ENCODE measurements at regions not wholly inside any gene's neighbourhood (a gene's known extent, or its start where the extent isn't known, plus 50 kb on each side); places are given as distances from the start of the nearest gene placed in this dataset.

DNA sequence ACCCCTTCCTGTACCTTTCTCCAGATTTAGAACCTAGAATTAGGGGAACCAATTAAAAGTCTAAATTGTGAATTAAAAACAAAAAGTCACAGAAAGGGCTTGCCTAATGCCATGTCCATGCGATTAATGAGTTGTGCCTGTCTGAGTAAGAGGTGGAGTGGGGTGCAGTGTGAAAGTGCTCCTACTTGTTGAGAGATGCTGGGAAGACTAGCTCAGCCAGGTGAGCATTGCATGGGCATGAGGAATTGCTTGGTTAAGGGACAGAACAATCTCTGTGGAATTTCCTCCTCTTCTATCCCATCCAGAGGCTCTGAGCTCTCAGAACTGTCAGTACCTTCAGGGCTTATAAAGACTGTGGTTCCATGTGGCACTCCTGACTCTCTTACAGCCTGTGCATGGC lies 159.0 kb upstream of the UBL3 start:
- H3K27ac ChIP-seq, result no peak overlapping the region
- no peak for DNase-seq
- H3K36me3 ChIP-seq, result no peaks in the 10 kb centered on the region
- WGBS, 2 donors (ENCODE audit: low coverage in 1 of 2), result 97 to 100% methylated on average over 1 of the region's 1 CpG
- no peaks in the 10 kb centered on the region for H3K4me1 ChIP-seq
- in situ Hi-C loops (cut with MboI; ENCODE audit: low pct_ligation_motif_present in 1 of 4, low pct_unique_long_range_greater_than_20kb in 1 of 4, low sequenced_read_pairs in 3 of 4) (no loop called here), intact Hi-C loops (cut with DNase I; ENCODE audit: low total_unique reads) (no loop called here)
- H3K9me3 ChIP-seq, result no peaks in the 10 kb centered on the region
- H3K27me3 ChIP-seq, result no peaks in the 10 kb centered on the region
- H3K4me3 ChIP-seq, result no peak overlapping the region
- TF ChIP-seq EP300 (IDR thresholded peaks at IDR 0.05; ENCODE audit: low read depth) (no peak), POLR2A (IDR thresholded peaks at IDR 0.05) (no peak), POLR2AphosphoS5 (IDR thresholded peaks at IDR 0.05) (no peak)
- TF ChIP-seq, protein P1, sequence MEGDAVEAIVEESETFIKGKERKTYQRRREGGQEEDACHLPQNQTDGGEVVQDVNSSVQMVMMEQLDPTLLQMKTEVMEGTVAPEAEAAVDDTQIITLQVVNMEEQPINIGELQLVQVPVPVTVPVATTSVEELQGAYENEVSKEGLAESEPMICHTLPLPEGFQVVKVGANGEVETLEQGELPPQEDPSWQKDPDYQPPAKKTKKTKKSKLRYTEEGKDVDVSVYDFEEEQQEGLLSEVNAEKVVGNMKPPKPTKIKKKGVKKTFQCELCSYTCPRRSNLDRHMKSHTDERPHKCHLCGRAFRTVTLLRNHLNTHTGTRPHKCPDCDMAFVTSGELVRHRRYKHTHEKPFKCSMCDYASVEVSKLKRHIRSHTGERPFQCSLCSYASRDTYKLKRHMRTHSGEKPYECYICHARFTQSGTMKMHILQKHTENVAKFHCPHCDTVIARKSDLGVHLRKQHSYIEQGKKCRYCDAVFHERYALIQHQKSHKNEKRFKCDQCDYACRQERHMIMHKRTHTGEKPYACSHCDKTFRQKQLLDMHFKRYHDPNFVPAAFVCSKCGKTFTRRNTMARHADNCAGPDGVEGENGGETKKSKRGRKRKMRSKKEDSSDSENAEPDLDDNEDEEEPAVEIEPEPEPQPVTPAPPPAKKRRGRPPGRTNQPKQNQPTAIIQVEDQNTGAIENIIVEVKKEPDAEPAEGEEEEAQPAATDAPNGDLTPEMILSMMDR (IDR thresholded peaks at IDR 0.05), result no peak

DNA sequence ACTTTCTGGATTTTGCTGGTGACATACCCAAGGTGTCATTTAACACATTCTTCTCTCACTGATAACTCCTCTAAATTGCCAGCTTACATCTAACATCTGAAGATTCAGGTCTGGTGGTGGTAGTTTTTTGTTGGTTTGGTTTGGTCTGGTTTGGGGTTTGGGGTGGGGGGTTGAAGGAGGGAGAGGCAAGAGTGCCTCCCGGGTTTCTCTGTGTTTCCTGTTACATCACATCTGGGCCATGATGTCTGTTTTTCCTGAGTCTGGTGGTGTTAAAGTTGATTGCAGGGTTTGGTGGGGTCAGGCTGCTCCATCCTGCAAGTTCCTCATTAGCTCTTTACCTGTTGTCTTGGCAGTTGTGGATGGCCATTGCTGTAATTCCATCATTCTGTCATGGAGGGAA lies 155.8 kb upstream of the UBL3 start:
- TF ChIP-seq POLR2A (IDR thresholded peaks at IDR 0.05) (no peak), POLR2AphosphoS5 (IDR thresholded peaks at IDR 0.05) (no peak), EP300 (IDR thresholded peaks at IDR 0.05; ENCODE audit: low read depth) (no peak)
- TF ChIP-seq, protein P1 (IDR thresholded peaks at IDR 0.05), result no peak
- Histone ChIP-seq H3K27me3 (no peaks in the 10 kb centered on the region), H3K27ac (no peak overlapping the region), H3K9me3 (no peaks in the 10 kb centered on the region), H3K36me3 (no peaks in the 10 kb centered on the region), H3K4me3 (no peak overlapping the region), H3K4me1 (no peaks in the 10 kb centered on the region)
- in situ Hi-C loops (cut with MboI; ENCODE audit: low pct_ligation_motif_present in 1 of 4, low pct_unique_long_range_greater_than_20kb in 1 of 4, low sequenced_read_pairs in 3 of 4), result no loop called here
- intact Hi-C loops (cut with DNase I; ENCODE audit: low total_unique reads), result no loop called here
- no peak for DNase-seq
- 40% methylated on average over 1 of the region's 1 CpG; no CpG with 5 or more reads in 1 of the 2 donors for WGBS, 2 donors (ENCODE audit: low coverage in 1 of 2)

DNA sequence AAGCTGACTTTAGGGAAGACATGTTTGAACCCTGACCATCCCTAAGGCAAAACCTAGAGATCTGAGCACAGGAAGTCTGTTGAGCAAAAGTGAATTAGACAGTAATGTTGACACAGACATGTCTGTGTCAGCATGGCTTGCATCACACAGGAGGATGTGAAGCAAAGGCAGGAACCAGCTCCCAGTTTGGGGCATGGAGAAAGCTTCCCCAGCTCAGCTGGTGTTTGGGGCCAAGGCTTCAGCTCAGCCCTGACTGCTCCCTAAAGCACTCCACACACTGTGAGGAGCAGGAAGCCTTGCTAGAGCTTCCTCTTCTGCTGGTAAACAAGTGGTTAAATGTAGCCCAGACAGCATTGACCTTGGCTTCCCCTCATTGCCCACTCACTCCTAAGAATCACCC lies 153.8 kb upstream of the UBL3 start:
- peaks cover 0 to 10% (median under 1%) of the 10 kb centered on the region in 4 donors for H3K4me1 ChIP-seq
- H3K9me3 ChIP-seq, result no peaks in the 10 kb centered on the region
- H3K27me3 ChIP-seq, result no peaks in the 10 kb centered on the region
- H3K4me3 ChIP-seq, result no peak overlapping the region
- in situ Hi-C loops (cut with MboI; ENCODE audit: low pct_ligation_motif_present in 1 of 4, low pct_unique_long_range_greater_than_20kb in 1 of 4, low sequenced_read_pairs in 3 of 4) (no loop called here), intact Hi-C loops (cut with DNase I; ENCODE audit: low total_unique reads) (no loop called here)
- no peaks in the 10 kb centered on the region for H3K36me3 ChIP-seq
- DNase-seq, result no peak
- no peak for TF ChIP-seq EP300 (IDR thresholded peaks at IDR 0.05; ENCODE audit: low read depth)
- TF ChIP-seq POLR2AphosphoS5 (IDR thresholded peaks at IDR 0.05), result no peak
- no peak for TF ChIP-seq POLR2A (IDR thresholded peaks at IDR 0.05)
- TF ChIP-seq, protein P1 (IDR thresholded peaks at IDR 0.05), result no peak
- H3K27ac ChIP-seq, result no peak overlapping the region

DNA sequence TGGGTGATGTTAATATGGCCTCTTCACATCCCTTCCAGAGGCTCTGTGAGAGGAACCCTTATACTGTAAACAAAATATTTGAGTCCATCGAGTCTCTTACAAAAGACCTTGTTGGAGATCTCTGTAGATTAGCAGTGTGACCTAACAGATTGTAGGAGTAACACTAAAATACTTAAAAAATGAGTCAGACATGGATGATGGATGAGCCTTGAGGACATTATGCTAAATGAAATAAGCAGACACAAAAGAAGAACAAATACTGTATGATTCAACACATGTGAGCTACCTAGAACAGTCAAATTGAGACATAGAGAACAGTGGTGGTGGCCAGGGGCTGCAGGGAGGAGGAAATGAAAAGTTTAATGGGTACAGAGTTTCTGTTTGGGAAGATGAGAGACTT lies 152.2 kb upstream of the UBL3 start:
- no peak overlapping the region for H3K4me3 ChIP-seq
- TF ChIP-seq POLR2AphosphoS5 (IDR thresholded peaks at IDR 0.05), result no peak
- TF ChIP-seq POLR2A (IDR thresholded peaks at IDR 0.05), result no peak
- TF ChIP-seq EP300 (IDR thresholded peaks at IDR 0.05; ENCODE audit: low read depth), result no peak
- TF ChIP-seq, protein P1 (IDR thresholded peaks at IDR 0.05), result no peak
- H3K27ac ChIP-seq, result no peak overlapping the region
- in situ Hi-C loops (cut with MboI; ENCODE audit: low pct_ligation_motif_present in 1 of 4, low pct_unique_long_range_greater_than_20kb in 1 of 4, low sequenced_read_pairs in 3 of 4), result no loop called here
- no peaks in the 10 kb centered on the region for H3K27me3 ChIP-seq
- no peak for DNase-seq
- intact Hi-C loops (cut with DNase I; ENCODE audit: low total_unique reads), result no loop called here
- H3K36me3 ChIP-seq, result no peaks in the 10 kb centered on the region
- peaks cover 0 to 12% (median 2%) of the 10 kb centered on the region in 4 donors for H3K4me1 ChIP-seq
- 33% methylated on average over 1 of the region's 1 CpG; no CpG with 5 or more reads in 1 of the 2 donors for WGBS, 2 donors (ENCODE audit: low coverage in 1 of 2)
- H3K9me3 ChIP-seq, result no peaks in the 10 kb centered on the region

Data from transverse colon (tissue), 4 donors.